Stromal cell of bone marrow (primary cell): ENCODE measurements at regions not wholly inside any gene's neighbourhood (a gene's known extent, or its start where the extent isn't known, plus 50 kb on each side); places are given as distances from the start of the nearest gene placed in this dataset.

Experiments
- DNase-seq: peaks from one replicate; pipeline ENCODE4 v3.0.0-alpha.2; 2012; ENCODE audit warnings: low read depth

DNA sequence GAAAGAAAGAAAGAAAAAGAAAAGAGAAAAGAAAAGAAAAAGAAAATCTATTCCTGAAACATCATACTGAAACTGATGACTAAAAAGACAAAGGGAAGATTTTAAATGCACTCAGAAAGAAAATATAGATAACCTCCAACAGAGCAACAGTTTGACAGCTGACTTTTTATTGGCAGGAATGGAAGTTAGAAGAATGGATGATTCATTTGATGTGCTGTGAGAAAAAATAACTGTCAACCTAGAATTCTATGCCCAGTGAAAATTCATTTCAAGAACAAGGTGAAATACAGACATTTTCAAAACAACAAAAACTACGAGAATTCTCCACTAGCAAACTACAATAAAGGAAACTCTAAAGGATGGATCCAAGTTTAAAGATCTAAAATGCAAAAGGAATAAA, 50.5 kb upstream of the HSPA12A start:
- DNase-seq: no peak

DNA sequence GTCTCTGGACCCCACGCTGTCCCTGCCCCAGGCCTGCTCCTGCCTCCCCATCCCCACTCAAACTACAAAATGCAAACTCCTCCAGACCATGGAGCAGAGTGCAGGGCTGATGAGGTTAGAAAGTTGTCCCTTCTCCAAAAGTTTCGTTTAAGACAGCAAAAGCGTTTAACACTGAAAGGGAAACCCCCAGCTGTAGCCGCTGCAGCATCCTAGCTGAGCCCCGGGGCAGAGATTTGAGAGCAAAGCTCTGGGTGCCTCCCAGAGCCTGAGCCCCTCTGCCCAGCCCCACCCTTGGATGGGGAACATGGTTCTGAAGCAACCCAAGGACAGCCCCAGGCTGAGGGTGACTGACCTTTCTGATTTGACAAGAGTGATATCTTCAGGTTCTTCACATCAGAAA, 52.8 kb upstream of the ENO4 start:
- DNase-seq: no peak

DNA sequence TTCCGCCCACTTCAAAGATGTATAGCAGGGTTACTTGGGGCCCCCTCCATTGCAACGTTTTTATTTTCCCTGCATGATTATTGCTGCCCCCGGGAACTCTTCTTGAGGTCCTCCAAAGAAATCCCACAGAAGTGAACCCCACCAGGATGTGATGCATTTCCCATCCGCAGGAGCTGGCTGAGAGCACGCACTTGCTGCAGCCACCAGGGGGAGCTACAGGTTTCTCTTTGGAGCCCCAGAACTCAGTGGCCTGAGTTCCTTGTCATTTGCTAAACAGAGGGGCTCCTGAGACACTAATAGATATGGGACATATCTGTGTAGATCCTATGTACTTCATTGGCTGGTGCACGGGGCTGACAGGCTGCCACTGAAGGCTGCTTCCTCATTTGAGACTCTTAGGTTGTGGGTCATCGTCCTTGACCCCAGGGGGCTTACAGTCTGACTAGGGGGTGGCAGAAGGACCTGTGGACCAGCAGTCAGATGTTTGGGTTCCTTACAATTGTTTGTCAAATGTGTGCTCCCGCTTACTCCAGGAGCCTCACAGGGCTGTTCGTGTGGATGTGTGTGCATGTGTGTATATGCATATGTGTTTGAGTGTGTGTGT, 52.3 kb upstream of the ENO4 start:
- peak; percentile 36 for DNase-seq

DNA sequence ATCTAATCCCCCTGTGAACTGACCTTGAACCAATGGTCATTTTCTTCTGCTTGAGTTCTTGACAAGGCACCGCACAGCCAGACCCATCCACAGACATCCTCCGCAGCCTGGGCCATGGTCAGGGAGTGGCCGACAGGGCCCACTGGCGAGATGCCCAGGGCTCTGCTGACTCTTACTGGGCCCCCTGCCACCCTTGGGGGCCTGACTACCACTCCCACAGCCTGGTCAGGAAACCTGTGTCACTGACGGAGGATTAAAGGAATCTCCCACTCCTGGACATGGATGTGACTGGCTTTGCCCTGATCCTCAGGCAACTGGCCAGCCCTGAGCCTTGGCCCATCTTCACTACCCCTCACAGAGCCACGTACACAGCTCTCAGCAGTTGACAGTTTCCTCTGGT, 50.4 kb upstream of the ENO4 start:
- DNase-seq: no peak
